IPS-NIHi11 (cell line): ENCODE measurements at regions not wholly inside any gene's neighbourhood (a gene's known extent, or its start where the extent isn't known, plus 50 kb on each side); places are given as distances from the start of the nearest gene placed in this dataset.

Experiments
- DNase-seq: peaks from one replicate; pipeline ENCODE4 v3.0.0; 2012; ENCODE audit warnings: mixed read lengths, low spot score

DNA sequence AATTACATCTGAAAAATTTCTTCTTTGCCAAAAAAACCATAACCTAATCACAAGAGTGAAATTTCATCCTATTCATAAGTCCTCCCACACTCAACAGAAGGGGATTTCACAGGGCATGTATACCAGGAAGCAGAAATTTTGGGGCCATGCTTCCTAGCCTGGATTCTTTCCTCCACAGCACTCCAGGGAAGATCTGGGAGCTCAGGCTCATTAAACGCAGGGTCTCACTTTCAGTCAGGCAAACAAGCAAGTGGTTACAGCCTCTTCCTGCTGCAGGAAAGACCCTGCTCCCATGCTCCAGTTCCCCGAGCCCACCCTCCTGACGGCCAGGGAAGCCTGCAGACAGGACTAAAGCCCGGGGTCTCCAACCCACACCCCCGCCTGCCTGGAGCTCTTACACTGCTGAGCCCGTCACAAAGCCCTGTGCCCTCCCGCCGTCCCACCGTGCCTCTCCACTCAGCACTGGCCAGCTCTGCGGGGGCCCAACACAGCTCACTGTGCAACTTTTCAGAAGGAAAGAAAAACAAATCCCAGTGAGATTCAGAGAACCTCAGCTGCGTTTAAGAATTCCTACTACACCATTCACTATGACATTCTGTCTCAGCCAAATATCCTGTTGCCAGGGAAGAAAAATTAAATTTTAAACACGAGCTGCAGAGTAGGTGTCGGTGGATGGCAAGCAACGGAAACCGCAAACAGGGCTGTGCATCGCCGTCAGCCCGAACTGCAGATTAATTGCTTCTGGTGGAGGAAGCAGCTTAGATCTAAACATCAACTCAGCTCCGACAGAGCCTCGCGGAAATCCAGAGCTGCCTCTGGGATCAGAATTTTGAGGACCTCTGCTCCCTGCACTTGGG lies 106.7 kb upstream of the SFSWAP start:
- DNase-seq, result no peak

DNA sequence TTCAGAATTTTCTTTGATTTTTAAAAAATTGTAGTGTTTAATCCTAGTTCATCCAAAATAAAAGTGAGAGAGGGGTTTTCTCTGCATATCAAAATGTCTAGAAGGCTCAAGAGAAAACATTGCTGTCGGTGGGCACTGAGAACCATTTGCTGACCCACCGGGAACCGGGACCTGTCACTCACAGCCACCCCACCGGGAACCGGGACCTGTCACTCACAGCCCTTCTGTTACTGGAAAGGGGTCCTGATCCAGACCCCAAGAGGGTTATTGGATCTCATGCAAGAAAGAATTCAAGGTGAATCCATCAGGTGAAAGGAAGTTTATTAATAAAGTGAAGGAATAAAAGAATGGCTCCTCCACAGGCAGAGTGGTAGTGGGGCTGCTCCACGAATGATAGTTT lies 106.0 kb upstream of the SFSWAP start:
- DNase-seq, result no peak

DNA sequence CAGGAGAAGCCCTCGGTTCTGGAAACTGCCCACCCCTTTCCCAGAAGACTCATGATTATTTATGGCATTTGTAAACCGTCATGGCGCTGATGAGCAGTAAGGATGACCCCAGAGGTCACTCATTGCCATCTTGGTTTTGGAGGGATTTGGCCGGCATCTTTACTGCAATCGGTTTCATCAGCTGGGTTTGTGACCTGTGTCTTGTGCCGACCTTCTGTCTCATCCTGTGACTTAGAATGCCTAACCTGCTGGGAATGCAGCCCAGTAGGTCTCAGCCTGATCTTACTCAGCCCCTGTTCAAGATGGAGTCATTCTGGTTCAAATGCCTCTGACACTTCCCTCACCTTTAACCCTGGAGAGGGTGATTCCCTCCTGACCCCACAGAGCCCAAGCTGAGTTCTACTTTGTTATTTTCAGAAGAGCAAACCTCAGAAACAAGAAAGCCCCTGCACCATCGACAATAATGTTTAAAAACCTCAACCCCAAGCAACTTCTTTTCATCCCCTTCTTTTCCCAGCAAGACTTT lies 105.5 kb upstream of the SFSWAP start:
- no peak for DNase-seq

DNA sequence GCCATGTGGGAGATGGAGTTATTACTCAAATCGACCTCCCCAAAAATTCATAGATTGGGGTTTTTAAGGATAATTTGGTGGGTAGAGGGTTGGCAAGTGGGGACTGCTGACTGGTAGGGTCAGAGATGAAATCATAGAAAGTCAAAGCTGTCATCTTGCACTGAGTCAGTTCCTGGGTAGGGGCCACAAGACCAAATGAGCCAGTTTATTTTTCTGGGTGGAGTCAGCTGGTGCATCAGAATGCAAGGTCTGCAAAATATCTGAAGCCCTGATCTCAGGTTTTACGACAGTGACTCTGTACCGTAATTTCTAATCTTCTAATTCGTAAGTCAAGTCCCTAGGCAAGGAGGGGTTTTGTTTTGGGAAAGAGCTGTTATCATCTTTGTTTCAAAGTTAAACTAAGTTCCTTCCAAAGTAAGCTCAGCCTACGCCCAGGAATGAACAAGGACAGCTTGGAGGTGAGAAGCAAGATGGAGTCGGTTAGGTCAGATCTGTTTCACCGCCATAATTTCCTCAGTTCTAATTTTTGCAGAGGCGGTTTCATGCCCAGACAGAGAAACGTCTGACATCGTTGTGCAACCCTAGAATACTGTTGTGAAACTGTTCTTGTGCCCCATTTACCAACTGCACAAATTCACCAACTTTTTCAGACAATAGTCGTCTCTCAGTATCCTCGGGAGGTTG lies 104.5 kb upstream of the SFSWAP start:
- DNase-seq, result no peak

DNA sequence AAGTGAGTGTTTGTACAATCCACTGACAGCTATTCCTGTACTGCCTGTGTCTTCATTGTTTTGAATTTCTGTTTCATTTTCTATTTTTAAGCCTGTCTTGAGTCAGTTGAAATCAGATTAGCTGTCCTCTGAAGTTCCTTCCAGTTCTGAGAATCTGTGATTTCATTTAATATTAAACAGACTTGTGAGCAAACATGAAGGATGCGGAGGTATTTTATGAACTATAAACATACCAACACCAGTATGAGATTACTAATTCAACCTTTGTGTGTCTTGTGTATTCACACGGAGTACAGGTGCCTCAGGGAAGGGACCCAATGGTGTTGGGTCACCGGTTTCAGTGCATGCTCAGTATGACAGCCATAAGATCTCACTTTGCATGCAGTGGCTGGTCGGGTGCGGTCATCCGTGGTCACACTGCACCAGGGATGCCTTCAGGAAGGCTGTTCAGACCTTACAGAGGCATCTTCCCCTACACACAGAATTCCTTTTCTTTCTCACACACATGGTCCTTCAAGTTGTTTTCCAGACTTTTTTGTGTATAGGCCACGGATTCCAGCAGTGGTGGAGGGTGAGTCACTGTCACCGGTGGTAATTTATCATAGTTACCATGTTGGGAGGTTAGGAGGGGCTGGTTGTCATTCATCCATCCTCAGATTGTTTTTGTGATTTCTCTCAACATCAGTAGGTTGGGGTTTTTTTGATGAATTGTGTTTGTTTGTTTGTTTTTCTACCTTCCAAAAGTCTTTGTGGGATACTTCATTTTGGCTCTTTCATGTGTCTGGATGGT lies 103.0 kb upstream of the SFSWAP start:
- DNase-seq, result no peak

DNA sequence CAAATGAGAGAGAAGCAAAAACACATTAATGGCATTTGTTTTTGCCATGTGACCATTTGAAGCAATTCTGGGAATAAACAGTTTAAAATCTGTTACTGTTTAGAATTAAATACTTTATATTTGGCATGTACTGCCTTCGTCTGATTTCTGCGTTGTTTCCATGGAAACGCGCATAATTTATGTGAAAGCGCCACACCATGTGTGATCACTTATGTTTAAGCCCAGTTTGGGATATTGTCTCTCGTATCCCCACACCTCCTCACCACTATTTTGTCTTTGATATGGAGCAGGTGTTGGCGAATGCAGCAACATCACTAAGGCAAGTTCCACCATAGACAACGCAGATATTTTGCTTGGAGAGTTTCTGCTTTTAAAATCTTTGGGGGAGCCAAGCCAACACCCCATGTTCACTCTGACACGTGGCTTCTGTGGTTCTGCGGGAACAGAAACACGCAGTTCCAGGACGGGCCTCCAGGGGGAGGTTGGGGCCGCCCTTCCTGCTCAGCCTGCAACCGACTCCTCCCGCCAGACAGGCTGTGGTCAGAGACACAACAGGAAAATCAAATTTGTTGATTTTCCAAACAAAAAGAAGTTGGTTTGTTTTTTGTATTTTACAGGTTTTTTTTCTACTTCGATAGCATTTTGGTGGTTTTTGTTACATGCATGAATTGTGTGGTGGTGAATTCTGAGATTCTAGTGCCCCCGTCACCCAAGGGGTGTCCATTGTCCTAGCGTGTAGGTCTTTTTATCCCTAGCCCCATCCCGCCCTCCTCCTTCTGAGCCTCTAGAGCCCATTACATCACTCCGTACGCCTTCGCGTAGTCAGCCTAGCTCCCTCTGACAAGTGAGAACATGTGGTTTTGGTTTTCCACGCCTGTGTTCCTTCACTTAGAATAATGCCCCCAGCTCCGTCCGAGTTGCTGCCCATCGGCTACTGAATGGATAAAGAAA lies 101.9 kb upstream of the SFSWAP start:
- DNase-seq, result peak; percentile 83

DNA sequence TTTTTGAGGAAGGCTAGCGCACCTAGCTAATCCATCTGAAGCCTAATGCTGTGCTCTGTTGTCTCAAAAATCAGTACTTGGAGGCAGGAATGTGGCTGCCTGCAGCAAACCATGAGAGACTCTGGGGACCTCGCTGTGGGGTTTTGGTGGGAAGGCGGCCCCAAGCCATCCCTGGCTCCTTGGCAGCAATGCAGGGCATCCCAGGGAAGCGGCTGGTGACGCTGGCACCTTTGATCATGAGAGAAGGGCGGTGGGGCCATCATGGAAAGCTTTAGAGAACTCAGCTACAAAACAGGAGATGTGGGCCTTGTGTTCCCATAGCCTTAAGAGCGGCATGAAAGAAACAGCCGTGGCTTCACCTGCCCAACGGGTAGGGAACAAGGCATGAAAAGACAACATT lies 101.1 kb upstream of the SFSWAP start:
- DNase-seq, result no peak

DNA sequence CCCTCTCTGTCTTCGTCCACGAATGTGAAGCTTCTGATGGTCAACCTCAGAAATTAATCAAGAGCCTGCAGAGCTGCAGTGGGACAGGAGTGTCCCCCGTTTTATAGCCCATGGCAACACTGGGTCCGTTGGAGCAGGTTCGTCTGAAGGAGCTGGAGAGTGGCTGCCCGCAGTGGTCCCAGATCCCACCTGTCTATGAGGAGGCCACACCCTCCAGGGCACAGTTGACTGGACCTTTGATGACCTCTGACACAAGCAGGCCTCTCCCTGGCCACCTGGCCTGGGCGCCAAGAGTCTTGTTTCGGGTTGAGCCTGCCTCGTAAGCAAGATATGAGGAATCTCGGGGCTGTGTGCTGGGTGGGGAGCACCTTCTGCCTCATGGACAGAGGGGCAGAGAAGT lies 100.7 kb upstream of the SFSWAP start:
- no peak for DNase-seq

DNA sequence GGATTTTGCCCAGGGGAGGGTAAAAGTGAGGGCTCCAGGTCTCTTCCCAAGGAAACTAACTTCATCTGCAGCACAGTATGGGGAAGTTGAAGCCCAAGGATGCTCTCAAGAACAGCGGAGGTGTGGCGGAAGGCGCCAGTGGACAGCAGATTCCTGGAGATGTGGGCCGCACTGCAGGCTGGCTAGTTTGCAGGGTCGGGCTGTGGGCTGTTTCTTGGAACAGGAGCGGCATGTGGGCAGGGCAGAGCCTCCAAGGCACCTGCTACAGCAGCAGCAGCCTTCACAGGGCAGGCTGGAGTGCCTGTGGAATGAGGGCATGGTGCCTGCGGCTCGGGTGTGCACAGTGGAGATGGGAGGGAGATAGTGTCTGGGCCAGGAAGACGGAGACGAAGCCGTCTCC lies 100.0 kb upstream of the SFSWAP start:
- no peak for DNase-seq

DNA sequence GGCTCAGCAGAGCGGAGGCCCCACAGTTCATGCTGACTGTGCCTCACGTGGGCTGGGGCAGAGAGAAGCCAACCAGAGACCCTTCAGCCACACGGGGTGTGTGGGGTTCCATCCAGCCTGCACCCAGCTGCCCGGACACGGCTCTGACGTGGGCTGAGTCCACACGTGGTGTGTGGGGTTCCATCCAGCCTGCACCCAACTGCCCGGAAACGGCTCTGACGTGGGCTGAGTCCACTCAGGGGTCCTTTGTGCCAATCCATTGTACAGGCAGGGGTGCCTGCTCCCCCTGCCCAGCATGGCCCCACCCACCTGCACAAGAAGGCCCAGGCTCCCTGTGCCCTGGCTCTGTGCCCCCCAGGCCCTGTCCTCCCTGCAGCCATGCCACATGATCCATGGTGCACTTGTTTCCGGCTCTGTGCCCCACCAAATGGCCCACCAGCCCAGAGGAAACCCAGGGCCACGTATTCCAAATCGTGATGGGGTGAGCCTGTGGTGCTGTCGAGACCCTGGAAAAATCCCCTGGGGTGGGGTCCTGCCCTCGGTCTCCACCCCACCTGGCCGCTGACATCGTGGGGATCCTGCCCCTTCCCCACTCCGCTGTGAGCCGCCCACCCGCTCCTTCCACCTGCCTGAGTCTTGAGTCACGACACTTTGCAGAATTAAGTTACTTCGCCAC lies 99.3 kb upstream of the SFSWAP start:
- DNase-seq, result no peak

DNA sequence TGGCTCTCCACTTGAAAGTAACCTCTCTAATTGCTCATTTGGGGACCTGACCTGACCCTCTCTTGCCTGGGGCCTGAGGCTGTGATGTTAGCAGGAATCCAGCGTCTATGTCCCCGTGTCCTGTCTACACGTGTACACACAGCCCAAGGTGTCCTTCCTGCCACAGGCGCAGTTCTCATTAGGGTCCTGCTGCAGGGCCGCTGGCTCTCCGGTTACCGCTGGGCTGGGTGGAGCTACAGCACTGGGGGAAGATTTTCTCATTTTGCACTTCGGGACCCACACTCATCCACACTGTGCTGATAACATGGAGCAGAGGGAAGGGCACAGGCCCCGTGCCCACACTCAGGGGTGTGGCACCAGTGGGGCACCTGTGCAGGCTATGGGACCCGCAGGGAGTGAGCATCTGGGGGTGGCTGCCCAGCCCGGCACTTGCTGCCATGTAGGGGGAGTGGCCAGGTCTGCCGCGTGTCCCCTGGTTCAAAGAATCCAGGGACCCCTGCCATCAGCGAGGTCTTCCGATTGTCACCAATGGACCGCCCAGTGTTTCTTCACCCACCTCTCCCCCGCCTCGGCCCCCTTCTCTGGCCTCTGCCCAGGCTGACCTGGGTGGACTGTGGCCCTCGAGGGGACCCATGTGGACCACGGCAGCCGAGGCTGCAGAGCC lies 98.7 kb upstream of the SFSWAP start:
- DNase-seq, result no peak

DNA sequence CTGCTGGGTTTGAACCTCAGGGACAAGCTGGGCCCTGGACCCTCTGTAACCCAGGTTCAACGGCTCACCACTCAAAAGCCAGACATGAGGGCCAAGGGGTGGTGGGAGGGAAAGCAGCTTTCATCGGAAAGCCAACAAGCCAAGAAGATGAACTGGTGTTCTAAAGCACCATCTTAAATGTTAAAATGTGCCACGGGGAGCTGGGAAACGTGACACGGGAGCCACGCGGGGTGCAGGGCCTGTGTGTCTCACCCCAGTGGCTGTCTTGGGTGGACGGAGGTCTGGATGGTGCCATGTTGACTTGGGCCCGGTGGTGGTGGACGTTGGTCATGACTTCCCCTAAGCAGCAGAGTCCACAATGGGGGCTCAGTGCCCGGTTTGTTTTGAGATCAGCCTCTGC lies 97.7 kb upstream of the SFSWAP start:
- DNase-seq, result no peak

DNA sequence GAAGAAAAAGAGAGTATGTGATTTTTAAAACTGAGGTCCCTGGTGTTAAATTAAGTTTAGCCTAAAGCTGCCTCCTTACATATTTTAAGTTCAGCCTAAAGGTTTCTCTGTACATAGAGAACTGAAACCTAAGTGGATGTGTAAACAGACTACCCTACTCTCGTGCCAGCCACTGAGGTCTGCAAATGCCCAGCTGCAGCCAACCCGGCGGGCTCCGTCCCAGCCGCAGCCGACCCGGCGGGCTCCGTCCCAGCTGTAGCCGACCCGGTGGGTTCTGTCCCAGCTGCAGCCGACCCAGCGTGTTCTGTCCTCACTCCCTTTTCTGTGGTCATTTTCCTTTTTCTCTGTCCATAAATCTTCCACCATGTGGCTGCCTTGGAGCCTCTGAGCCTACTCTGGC lies 97.2 kb upstream of the SFSWAP start:
- no peak for DNase-seq

DNA sequence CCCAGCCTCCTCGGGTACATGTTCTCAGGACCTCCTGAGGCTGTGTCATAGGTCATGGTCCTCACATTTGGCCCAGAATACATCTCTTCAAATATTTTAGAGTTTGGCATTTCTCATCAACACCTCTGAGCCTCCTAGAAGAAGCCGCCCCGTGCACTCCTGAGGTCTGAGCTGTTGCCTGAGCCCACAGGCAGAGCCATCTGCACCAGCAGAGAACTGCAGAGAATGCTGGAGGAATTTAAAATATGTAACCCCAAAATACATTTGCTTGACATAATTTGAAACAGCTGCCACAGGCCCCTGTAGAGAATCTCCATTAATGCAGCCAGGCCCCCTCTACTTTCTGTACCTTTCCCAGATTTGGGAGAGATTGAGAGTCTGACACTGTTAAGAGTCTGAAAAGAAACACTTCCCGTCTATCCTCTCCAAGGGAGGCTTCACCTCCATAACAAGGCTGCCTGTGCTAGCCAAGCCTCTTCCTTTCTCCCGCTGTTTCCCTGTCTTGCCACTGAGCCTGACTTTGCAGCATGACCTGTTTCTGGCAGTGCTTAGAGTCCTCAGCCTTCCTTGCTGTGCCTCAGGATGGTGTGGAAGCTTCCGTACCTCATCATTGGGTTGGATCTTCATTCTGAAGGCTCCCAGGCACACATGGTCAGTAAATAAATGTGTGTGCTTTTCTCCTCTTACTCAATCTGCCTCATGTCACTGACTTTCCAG lies 95.4 kb upstream of the SFSWAP start:
- DNase-seq, result no peak

DNA sequence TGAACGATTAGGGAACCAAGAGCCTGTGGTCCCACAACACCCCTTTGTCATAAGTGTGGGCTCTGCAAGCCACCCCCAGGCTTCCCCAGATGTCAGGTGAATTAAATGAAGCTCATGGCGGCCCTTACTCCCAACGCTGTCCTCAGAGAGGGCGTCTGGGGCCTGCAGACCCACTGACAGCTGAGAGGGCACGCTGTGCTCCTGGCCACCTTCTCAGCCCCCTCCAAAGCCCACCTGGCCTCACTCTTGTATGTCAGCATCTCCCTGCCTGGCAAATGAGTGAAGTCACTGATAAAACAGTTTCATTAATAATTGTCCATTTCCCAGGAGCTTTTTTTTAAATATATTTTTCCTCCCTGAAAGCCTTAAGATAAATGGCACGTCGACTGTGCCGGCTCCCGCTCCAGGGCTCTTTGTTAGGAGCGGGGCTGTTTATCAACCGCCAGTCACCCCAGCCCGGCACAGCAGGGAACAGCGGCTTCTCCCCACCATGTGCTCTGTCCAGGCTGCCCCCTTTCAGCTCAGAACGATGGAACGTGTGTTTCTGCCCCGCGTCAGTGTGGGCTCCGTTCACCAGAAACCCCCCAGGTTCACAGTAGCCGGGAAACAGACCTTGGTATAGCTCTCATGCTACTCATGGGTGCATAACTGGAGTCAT lies 94.7 kb upstream of the SFSWAP start:
- no peak for DNase-seq

DNA sequence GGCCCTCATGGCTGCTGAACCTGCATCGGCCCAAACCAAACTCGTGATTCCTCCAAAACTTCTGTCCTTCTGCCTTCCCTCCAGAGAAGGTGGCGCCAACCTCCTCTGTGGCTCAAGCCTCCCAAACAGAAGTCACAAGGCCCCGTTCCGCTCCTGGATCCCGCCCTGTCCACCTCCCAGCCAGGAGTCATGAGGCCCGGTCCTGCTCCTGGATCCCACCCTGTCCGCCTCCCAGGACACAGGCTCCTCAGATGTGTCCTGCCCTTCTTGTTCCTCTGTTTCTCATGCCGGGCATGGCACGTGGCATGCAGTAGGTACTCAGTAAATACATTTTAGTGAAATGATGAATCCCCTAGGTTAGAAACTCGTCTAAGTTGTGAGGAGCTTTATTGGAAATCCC lies 94.2 kb upstream of the SFSWAP start:
- no peak for DNase-seq

DNA sequence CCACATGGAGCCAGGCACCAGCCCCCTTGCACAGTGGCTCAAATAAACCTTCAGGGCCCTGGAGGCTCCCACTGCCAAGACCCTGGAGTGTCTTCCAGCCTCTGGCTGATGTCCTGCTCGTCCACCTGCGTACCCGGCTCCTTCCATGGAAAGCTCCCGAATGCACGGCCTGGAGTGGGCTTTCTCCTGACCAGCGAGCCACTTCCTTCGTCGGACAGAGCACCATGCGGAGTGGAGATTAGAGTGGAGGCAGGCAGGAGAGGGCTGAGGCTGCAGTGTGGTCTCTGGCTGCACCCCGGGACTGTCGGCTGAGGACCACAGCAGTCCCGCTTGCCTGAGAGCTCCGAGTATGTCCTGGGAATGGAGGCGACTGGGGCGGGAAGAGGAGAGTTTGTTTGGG lies 93.7 kb upstream of the SFSWAP start:
- no peak for DNase-seq

DNA sequence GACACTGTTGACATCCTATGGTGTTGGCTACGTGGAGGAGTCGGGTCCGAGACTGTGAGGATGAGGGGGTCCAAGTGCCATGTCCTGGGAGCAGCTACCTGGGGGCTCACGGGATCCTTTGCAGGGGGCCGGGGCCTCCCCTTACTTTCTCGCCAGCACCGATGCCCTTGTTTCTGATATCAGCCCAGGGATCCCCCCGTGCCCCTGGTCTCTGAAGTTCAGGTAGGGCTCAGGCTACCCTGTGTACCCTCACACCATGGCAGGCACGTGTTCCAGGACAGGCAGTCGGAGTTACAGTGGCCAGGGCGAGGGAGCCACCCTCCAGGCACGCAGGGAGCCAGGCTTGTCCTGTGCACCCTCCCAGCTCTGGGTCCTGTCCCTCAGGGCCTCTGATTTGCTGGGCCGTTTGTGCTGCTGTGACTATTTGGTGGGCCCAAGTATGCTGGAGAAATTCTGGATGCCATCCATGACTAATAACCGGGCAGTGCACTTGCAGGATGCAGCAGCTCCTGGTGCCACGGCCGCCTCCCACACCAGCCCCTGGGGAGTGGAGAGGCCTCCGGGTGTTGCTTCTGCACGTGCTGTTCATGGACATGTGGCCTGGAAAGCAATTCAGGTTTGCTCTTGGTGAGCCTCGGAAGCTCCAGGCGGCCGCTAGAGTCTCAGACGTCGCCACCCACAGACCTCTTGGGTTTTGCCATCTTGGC lies 93.1 kb upstream of the SFSWAP start:
- DNase-seq, result no peak

DNA sequence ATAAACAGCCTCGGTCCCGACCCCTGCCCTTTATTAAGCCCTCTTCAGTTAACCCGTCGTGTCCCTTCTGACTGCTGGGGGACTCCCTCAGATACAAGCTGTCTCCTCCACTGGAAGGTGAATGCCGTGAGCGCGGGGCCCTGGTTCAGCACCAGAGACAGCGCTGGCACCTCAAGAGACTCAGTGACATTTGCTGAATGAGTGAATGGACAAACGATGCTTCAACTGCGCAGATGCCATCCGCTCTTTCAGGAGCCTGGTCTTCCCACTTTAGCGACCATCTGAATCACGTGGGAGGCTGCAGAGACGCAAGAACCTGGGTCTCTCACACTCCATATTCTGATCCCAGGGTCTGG lies 92.6 kb upstream of the SFSWAP start:
- DNase-seq, result peak; percentile 79
